Neural cell (in vitro differentiated cells): ENCODE measurements at regions not wholly inside any gene's neighbourhood (a gene's known extent, or its start where the extent isn't known, plus 50 kb on each side); places are given as distances from the start of the nearest gene placed in this dataset.

ENCODE experiments used
- EZH2 ChIP-seq: fragments of 200-600, 300-800 bp; shearing (Covaris generic), sonication (generic); IDR thresholded peaks from 2 replicates; pipeline ENCODE4 v1.6.1; 2014; ENCODE audit warnings: antibody characterized with exemption, low read length, borderline replicate concordance, mild to moderate bottlenecking; ENCODE audit not compliant: insufficient read depth, poor library complexity, severe bottlenecking
- MXI1 ChIP-seq: fragments of 450-650 bp; conservative IDR thresholded peaks from 2 replicates; pipeline ENCODE4 v1.6.1; 2014; ENCODE audit warnings: antibody characterized with exemption, mild to moderate bottlenecking; ENCODE audit not compliant: poor library complexity, severe bottlenecking
- POLR2AphosphoS5 ChIP-seq: IDR thresholded peaks from 2 replicates; pipeline ENCODE4 v1.6.1; 2012
- TF ChIP-seq, protein P1 (sequence below): fragments of 450-650 bp; IDR thresholded peaks from 2 replicates; pipeline ENCODE4 v1.5.1; 2014; ENCODE audit warnings: antibody characterized with exemption, mild to moderate bottlenecking, moderate library complexity; ENCODE audit not compliant: poor library complexity, severe bottlenecking

DNA sequence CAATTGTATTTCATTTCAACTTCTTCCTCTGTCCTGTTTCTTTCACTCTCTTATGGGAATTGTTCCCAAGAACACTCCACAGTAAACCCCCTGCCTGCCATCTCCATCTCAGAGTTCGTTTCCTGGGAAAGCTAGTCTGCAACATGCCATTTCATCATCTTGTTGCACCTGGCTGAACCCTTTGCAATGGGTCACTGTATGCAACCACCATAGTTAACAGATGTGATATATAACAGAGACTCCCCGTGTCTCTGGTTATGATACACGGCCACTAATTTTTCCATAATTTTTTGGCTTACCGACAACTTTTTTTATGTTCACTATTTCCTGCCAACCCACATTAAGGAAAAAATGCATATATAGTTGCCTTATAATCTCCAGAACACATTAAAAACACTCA lies 95.5 kb downstream of the CHST2 start:
- TF ChIP-seq, protein P1, sequence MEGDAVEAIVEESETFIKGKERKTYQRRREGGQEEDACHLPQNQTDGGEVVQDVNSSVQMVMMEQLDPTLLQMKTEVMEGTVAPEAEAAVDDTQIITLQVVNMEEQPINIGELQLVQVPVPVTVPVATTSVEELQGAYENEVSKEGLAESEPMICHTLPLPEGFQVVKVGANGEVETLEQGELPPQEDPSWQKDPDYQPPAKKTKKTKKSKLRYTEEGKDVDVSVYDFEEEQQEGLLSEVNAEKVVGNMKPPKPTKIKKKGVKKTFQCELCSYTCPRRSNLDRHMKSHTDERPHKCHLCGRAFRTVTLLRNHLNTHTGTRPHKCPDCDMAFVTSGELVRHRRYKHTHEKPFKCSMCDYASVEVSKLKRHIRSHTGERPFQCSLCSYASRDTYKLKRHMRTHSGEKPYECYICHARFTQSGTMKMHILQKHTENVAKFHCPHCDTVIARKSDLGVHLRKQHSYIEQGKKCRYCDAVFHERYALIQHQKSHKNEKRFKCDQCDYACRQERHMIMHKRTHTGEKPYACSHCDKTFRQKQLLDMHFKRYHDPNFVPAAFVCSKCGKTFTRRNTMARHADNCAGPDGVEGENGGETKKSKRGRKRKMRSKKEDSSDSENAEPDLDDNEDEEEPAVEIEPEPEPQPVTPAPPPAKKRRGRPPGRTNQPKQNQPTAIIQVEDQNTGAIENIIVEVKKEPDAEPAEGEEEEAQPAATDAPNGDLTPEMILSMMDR: no peak
- TF ChIP-seq MXI1 (no peak), EZH2 (no peak), POLR2AphosphoS5 (no peak)
